Spleen (tissue), 11 donors: ENCODE measurements at regions not wholly inside any gene's neighbourhood (a gene's known extent, or its start where the extent isn't known, plus 50 kb on each side); places are given as distances from the start of the nearest gene placed in this dataset.
"Not testable (repeated sequence)": the region's sequence is repeated elsewhere in the genome, so short reads cannot be mapped to it uniquely, and the experiment has no call there.

Source experiments
- DNase-seq: peaks from one replicate; pipeline ENCODE4 v3.0.0-alpha.2; 2020
- H3K27ac ChIP-seq, 8 donors: fragments of 200-600 bp; sonication (generic) in 7 of 8; 1 replicate in 4 of 8; 2 replicates in 4 of 8; pipeline versions ENCODE4 v1.5.0 to v1.8.0; 2016 to 2021; ENCODE audit warnings: inconsistent platforms in 4 of 8, mild to moderate bottlenecking in 4 of 8, moderate library complexity in 1 of 8
- H3K27me3 ChIP-seq, 7 donors: fragments of 200-600 bp; sonication (generic) in 6 of 7; replicated peaks in 1 of 7; 1 replicate in 4 of 7; 2 replicates in 3 of 7; pipeline versions ENCODE4 v1.5.0 to v1.8.0; 2016 to 2021; ENCODE audit warnings: inconsistent platforms in 3 of 7, mild to moderate bottlenecking in 1 of 7
- H3K36me3 ChIP-seq, 6 donors: fragments of 200-600 bp; sonication (generic) in 5 of 6; 1 replicate in 4 of 6; 2 replicates in 2 of 6; pipeline versions ENCODE4 v1.5.0 to v1.8.0; 2016 to 2021; ENCODE audit warnings: inconsistent platforms in 2 of 6
- H3K4me1 ChIP-seq, 6 donors: fragments of 200-600 bp; sonication (generic) in 5 of 6; 1 replicate in 3 of 6; 2 replicates in 3 of 6; pipeline versions ENCODE4 v1.5.0 to v1.8.0; 2016 to 2021; ENCODE audit warnings: inconsistent platforms in 3 of 6
- H3K4me3 ChIP-seq, 8 donors: fragments of 200-600 bp; sonication (generic) in 7 of 8; 1 replicate in 4 of 8; 2 replicates in 4 of 8; pipeline versions ENCODE4 v1.5.0 to v1.8.0; 2016 to 2021; ENCODE audit warnings: inconsistent platforms in 4 of 8, mild to moderate bottlenecking in 4 of 8, moderate library complexity in 2 of 8
- H3K9me3 ChIP-seq, 8 donors: fragments of 200-600 bp; sonication (generic) in 7 of 8; 1 replicate in 4 of 8; 2 replicates in 4 of 8; pipeline versions ENCODE4 v1.5.0 to v1.8.0; 2016 to 2021; ENCODE audit warnings: inconsistent platforms in 4 of 8
- POLR2A ChIP-seq, 3 donors: fragments of 450-650 bp; IDR thresholded peaks; one replicate each; pipeline ENCODE4 v1.5.1; 2017; ENCODE audit warnings: antibody characterized with exemption in 3 of 3, mild to moderate bottlenecking in 1 of 3
- POLR2AphosphoS5 ChIP-seq, 3 donors: sonication (generic); formaldehyde crosslinking; IDR thresholded peaks; one replicate each; pipeline ENCODE4 v1.5.1; 2017; ENCODE audit warnings: antibody characterized with exemption in 3 of 3
- WGBS, 5 donors: extraction: QIAGEN DNeasy Blood & Tissue Kit in 3 of 5; methylation state at CpG; one replicate each; pipeline versions ENCODE4 v1.1.5 to v1.1.7; 2013 to 2018; 5-methylcytosine and 5-hydroxymethylcytosine counted together
- intact Hi-C: fragments of 100-400 bp; cut with DNase I; formaldehyde crosslinking; loops from one replicate; pipeline ENCODE4 v1.15.0; 2023; ENCODE audit warnings: low total_unique reads
- TF ChIP-seq, protein P1 (sequence below), 11 experiments: fragments of 200-600 bp in 7 of 11; fragments of 450-650 bp in 4 of 11; sonication (generic) in 4 of 11; IDR thresholded peaks in 8 of 11; conservative IDR thresholded peaks in 3 of 11; 1 replicate in 7 of 11; 2 replicates in 4 of 11; pipeline versions ENCODE4 v1.4.0 to v1.8.0; 2016 to 2021; ENCODE audit warnings: antibody characterized with exemption in 11 of 11, inconsistent platforms in 4 of 11, mild to moderate bottlenecking in 1 of 11
- donor health status: healthy with polysubstance abuse.
- donor health status: DM: no; HTN: no; CAD: no; lungs with moderate emphysema.
- donor health status: DM: no; HTN: no; CAD: no.
- donor health status: Bipolar disorder and iron deficiency.
- donor health status: healthy.
- donor health status: DM: no; HTN: no; CAD: no.
- donor health status: DM: yes; HTN: yes; CAD: no.

DNA sequence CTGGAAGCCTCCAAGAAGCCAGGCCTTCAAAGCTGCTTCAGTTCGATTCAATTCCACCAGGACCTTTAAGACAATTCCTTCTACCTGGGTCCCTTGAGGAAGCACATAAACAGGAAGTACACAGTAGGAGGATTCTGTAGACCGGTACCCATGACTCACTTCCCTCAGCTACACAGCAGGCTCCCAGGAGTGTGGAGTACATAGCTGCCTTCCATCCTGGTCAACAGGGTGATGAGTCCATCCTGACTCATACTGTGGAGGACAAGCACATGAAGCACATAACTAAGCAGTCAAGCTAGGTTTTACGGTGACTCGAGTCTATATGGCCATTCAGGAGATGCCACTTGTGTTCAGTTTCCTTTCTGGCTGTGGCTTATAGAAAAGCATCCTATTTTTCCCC is 197.6 kb upstream of the RBM19 start:
- H3K9me3 ChIP-seq: no peaks in the 10 kb centered on the region
- TF ChIP-seq, protein P1, sequence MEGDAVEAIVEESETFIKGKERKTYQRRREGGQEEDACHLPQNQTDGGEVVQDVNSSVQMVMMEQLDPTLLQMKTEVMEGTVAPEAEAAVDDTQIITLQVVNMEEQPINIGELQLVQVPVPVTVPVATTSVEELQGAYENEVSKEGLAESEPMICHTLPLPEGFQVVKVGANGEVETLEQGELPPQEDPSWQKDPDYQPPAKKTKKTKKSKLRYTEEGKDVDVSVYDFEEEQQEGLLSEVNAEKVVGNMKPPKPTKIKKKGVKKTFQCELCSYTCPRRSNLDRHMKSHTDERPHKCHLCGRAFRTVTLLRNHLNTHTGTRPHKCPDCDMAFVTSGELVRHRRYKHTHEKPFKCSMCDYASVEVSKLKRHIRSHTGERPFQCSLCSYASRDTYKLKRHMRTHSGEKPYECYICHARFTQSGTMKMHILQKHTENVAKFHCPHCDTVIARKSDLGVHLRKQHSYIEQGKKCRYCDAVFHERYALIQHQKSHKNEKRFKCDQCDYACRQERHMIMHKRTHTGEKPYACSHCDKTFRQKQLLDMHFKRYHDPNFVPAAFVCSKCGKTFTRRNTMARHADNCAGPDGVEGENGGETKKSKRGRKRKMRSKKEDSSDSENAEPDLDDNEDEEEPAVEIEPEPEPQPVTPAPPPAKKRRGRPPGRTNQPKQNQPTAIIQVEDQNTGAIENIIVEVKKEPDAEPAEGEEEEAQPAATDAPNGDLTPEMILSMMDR (IDR thresholded peaks at IDR 0.05 in 8 of 11, conservative IDR thresholded peaks at IDR 0.05 in 3 of 11): no peak
- no peak for TF ChIP-seq POLR2A (IDR thresholded peaks at IDR 0.05)
- no peak for TF ChIP-seq POLR2AphosphoS5 (IDR thresholded peaks at IDR 0.05)
- intact Hi-C loops: no loop called here
- H3K36me3 ChIP-seq: no peaks in the 10 kb centered on the region
- no peak overlapping the region for H3K27ac ChIP-seq
- DNase-seq: no peak
- H3K4me1 ChIP-seq: no peaks in the 10 kb centered on the region
- no peak overlapping the region for H3K4me3 ChIP-seq
- peaks cover 0 to 27% (median 0%) of the 10 kb centered on the region in 7 donors for H3K27me3 ChIP-seq
- 62 to 74% (median 68%) methylated on average over 4 of the region's 4 CpGs for WGBS, 5 donors

DNA sequence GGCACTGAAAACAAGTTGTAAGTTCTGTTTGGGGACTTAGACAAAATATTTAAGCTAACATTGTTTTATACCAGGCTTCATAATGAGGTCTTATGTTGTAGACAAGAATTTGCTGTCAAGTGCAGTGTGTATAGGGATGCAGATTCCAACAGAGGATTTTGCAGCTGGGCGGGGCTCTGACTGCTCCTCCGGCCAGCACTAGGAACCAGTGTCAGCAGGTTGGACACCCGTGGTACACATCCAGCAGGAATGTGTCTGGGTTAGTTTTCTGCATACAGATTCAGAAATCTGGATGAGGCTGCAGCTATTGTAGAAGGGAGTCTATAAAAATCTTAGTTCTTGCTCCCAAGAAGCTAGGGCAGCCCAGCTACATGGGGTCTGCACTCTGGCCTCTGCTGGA is 194.3 kb upstream of the RBM19 start:
- TF ChIP-seq POLR2A (IDR thresholded peaks at IDR 0.05) (no peak), POLR2AphosphoS5 (IDR thresholded peaks at IDR 0.05) (no peak)
- TF ChIP-seq, protein P1 (IDR thresholded peaks at IDR 0.05 in 8 of 11, conservative IDR thresholded peaks at IDR 0.05 in 3 of 11): no peak
- 65 to 87% (median 83%) methylated on average over 3 of the region's 3 CpGs for WGBS, 5 donors
- intact Hi-C loops: no loop called here
- Histone ChIP-seq H3K27me3 (peaks cover 0 to 20% (median 0%) of the 10 kb centered on the region in 7 donors), H3K9me3 (no peaks in the 10 kb centered on the region), H3K4me3 (no peak overlapping the region), H3K36me3 (no peaks in the 10 kb centered on the region), H3K4me1 (no peaks in the 10 kb centered on the region), H3K27ac (no peak overlapping the region)
- DNase-seq: no peak

DNA sequence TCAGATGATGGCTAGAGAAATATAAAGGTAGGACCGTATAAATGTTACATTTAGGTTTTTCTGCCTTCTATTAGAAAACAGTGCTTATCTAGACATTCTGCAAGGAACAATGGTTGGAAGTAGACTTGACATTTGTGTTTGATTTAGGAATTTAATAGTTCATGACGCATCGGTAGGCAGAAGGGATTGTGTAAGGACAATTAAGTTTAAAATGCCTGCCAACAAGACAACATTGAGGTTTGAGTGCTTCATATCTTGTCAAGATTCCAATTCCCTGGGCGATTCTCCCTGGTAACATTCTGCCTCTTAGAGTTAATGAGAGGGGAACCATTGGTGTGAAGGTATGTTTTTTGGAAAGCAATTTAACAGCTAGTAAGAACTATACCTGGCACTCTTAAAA is 186.8 kb upstream of the RBM19 start:
- H3K27me3 ChIP-seq: peaks cover 0 to 18% (median 0%) of the 10 kb centered on the region in 7 donors
- H3K36me3 ChIP-seq: no peaks in the 10 kb centered on the region
- TF ChIP-seq POLR2A (IDR thresholded peaks at IDR 0.05) (no peak), POLR2AphosphoS5 (IDR thresholded peaks at IDR 0.05) (no peak)
- TF ChIP-seq, protein P1 (IDR thresholded peaks at IDR 0.05 in 8 of 11, conservative IDR thresholded peaks at IDR 0.05 in 3 of 11): no peak
- no peaks in the 10 kb centered on the region for H3K4me1 ChIP-seq
- H3K27ac ChIP-seq: no peak overlapping the region
- no peak overlapping the region for H3K4me3 ChIP-seq
- intact Hi-C loops: no loop called here
- WGBS, 5 donors: 51 to 70% (median 60%) methylated on average over 4 of the region's 4 CpGs
- DNase-seq: no peak
- peaks cover 0 to 12% (median 6%) of the 10 kb centered on the region in 8 donors for H3K9me3 ChIP-seq

DNA sequence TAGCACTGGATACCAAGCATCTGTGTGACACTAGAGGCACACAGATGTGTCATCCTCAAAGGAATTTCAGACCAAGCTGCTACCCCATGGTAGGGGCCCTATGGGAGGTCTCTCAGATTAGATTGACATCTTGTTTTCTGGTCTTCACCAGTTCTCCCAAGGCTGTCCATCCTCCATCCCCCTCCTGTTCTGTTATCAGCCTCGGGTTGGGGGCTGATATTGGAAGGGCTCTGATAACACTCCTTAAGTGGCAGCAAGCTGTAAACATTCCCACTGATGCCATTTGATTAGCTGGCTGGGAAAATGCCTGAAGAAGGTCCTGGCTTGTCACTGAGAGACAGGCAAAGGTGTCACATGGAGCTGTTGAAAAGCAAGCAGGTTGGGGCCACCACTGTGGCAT is 185.9 kb upstream of the RBM19 start:
- Histone ChIP-seq H3K27me3 (peaks cover 0 to 18% (median 0%) of the 10 kb centered on the region in 7 donors), H3K36me3 (no peaks in the 10 kb centered on the region), H3K27ac (no peak overlapping the region), H3K4me1 (no peaks in the 10 kb centered on the region), H3K4me3 (no peak overlapping the region), H3K9me3 (peaks cover 0 to 12% (median 6%) of the 10 kb centered on the region in 8 donors)
- WGBS, 5 donors: 0 to 10% (median 7%) methylated on average over 1 of the region's 1 CpG
- TF ChIP-seq, protein P1 (IDR thresholded peaks at IDR 0.05 in 8 of 11, conservative IDR thresholded peaks at IDR 0.05 in 3 of 11): no peak
- TF ChIP-seq POLR2A (IDR thresholded peaks at IDR 0.05) (no peak), POLR2AphosphoS5 (IDR thresholded peaks at IDR 0.05) (no peak)
- DNase-seq: no peak
- intact Hi-C loops: no loop called here

DNA sequence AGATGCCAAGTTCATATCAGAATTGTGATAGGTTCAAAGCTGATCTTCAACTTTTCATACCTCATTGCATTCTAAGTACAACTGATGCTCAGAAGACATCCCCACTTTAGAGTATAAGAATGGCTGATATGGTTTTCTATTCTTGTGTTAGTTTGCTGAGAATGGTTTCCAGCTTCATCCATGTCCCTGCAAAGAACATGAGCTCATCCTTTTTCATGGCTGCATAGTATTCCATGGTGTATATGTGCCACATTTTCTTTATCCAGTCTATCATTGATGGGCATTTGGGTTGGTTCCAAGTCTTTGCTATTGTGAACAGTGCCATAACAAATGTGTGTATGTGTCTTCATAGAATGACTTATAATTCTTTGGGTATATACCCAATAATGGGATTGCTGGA is 184.5 kb upstream of the RBM19 start:
- Histone ChIP-seq H3K27me3 (peaks cover 0 to 23% (median 0%) of the 10 kb centered on the region in 7 donors), H3K9me3 (peaks cover 0 to 12% (median 6%) of the 10 kb centered on the region in 8 donors)
- H3K4me3 ChIP-seq, H3K4me1 ChIP-seq, H3K27ac ChIP-seq, intact Hi-C loops, H3K36me3 ChIP-seq, DNase-seq: not testable (repeated sequence)
